Endothelial cell of umbilical vein (primary cell): ENCODE measurements at regions not wholly inside any gene's neighbourhood (a gene's known extent, or its start where the extent isn't known, plus 50 kb on each side); places are given as distances from the start of the nearest gene placed in this dataset.

Experiments used
- BruUV-seq: library from RNA; stranded (reverse); fragments of 400-500 nt; replicated peaks from 2 replicates; lab custom pipeline; 2021; lab: Mats Ljungman, UMichigan
- CTCF ChIA-PET: fragments of 300-600, 350-600 bp; sonication (Branson Sonifier 250); formaldehyde crosslinking; loops from one replicate; lab custom pipeline; 2021; ENCODE audit warnings: antibody characterized with exemption, inconsistent platforms; lab: Charles Lee
- POLR2A ChIA-PET: fragments of 300-600, 350-600 bp; sonication (Branson Sonifier 250); formaldehyde crosslinking; loops from one replicate; lab custom pipeline; 2021; ENCODE audit warnings: antibody characterized with exemption, inconsistent platforms; lab: Charles Lee
- DNase-seq: peaks from one replicate; pipeline ENCODE4 v3.0.0-alpha.2; 2011; ENCODE audit warnings: low read depth, low spot score
- FAIRE-seq: peaks from 2 replicates; lab custom pipeline; 2011; peaks lifted over from hg19 to GRCh38; lab: Jason Lieb, UNC
- H2AFZ ChIP-seq: 2 replicates; pipeline ENCODE4 v1.6.0; 2012; ENCODE audit warnings: low read depth, low read length, control low read depth, inconsistent platforms
- H3K27ac ChIP-seq: 2 replicates; pipeline ENCODE4 v1.5.1; 2011; ENCODE audit warnings: low read depth, mild to moderate bottlenecking, control low read depth, low read length, moderate library complexity; ENCODE audit not compliant: insufficient read depth
- H3K27me3 ChIP-seq, 2 experiments: 2 replicates each; pipeline versions ENCODE4 v1.6.0 to v1.6.1; 2011; ENCODE audit warnings: low read length in 2 of 2, mixed read lengths in 1 of 2; ENCODE audit not compliant: control insufficient read depth in 2 of 2, insufficient read depth in 2 of 2
- H3K36me3 ChIP-seq, 2 experiments: 2 replicates in 1 of 2; 3 replicates in 1 of 2; pipeline ENCODE4 v1.5.1; 2011; ENCODE audit warnings: low read length in 2 of 2, mild to moderate bottlenecking in 1 of 2, moderate library complexity in 1 of 2; ENCODE audit not compliant: control insufficient read depth in 2 of 2, insufficient read depth in 2 of 2; ENCODE audit errors: extremely low read depth in 1 of 2
- H3K4me1 ChIP-seq: 3 replicates; pipeline ENCODE4 v1.5.1; 2011; ENCODE audit warnings: mild to moderate bottlenecking, low read length; ENCODE audit not compliant: control insufficient read depth, insufficient read depth; ENCODE audit errors: extremely low read depth
- H3K4me2 ChIP-seq: 2 replicates; pipeline ENCODE4 v1.6.1; 2011; ENCODE audit warnings: low read length, control low read depth, mixed read lengths; ENCODE audit not compliant: insufficient read depth
- H3K4me3 ChIP-seq, 3 experiments: fragments of 200-600 bp in 1 of 3; sonication (generic), shearing (Covaris generic) in 1 of 3; replicated peaks in 1 of 3; 2 replicates each; pipeline ENCODE4 v1.5.1; 2011 to 2016; ENCODE audit warnings: control low read depth in 3 of 3, low read length in 3 of 3, mild to moderate bottlenecking in 2 of 3, inconsistent platforms in 1 of 3, low read depth in 1 of 3, moderate library complexity in 1 of 3; ENCODE audit not compliant: insufficient read depth in 1 of 3
- H3K79me2 ChIP-seq: 2 replicates; pipeline ENCODE4 v1.6.0; 2012; ENCODE audit warnings: low read length, inconsistent platforms; ENCODE audit not compliant: control insufficient read depth, insufficient read depth
- H3K9ac ChIP-seq: replicated peaks from 2 replicates; pipeline ENCODE3; 2011; ENCODE audit warnings: low read length, control low read depth; ENCODE audit not compliant: insufficient read depth; ENCODE audit errors: extremely low read depth
- H3K9me1 ChIP-seq: replicated peaks from 3 replicates; pipeline ENCODE4 v1.6.0; 2011; ENCODE audit warnings: mild to moderate bottlenecking, low read length; ENCODE audit not compliant: control insufficient read depth, insufficient read depth; ENCODE audit errors: extremely low read depth
- H3K9me3 ChIP-seq: replicated peaks from 2 replicates; pipeline ENCODE4 v1.5.1; 2012; ENCODE audit warnings: low read length, inconsistent platforms; ENCODE audit not compliant: control insufficient read depth, insufficient read depth
- H4K20me1 ChIP-seq: replicated peaks from 2 replicates; pipeline ENCODE3; 2011; ENCODE audit warnings: mild to moderate bottlenecking, low read length; ENCODE audit not compliant: control insufficient read depth, insufficient read depth; ENCODE audit errors: extremely low read depth
- EZH2 ChIP-seq: IDR thresholded peaks from 2 replicates; pipeline ENCODE4 v1.6.1; 2012; ENCODE audit warnings: borderline replicate concordance, low read depth, mild to moderate bottlenecking, moderate library complexity, low read length, inconsistent platforms; ENCODE audit not compliant: severe bottlenecking
- FOS ChIP-seq: IDR thresholded peaks from 2 replicates; pipeline ENCODE4 v1.6.1; 2011; ENCODE audit warnings: mild to moderate bottlenecking, low read length, moderate library complexity, borderline replicate concordance; ENCODE audit not compliant: insufficient read depth
- GATA2 ChIP-seq: IDR thresholded peaks from 2 replicates; pipeline ENCODE4 v1.7.0; 2011; ENCODE audit warnings: low read depth, mild to moderate bottlenecking, moderate library complexity, mixed read lengths, low read length; ENCODE audit not compliant: insufficient read length, insufficient read depth
- JUN ChIP-seq: IDR thresholded peaks from 2 replicates; pipeline ENCODE4 v1.6.1; 2011; ENCODE audit warnings: borderline replicate concordance, low read depth; ENCODE audit not compliant: insufficient read length, insufficient read depth
- MYC ChIP-seq: IDR thresholded peaks from one replicate; pipeline ENCODE4 v1.6.1; 2011; ENCODE audit warnings: mild to moderate bottlenecking, low read depth, low read length
- POLR2A ChIP-seq: IDR thresholded peaks from 2 replicates; pipeline ENCODE4 v1.6.1; 2012; ENCODE audit warnings: low read depth, mild to moderate bottlenecking, control low read depth, low read length
- POLR2AphosphoS5 ChIP-seq: IDR thresholded peaks from 2 replicates; pipeline ENCODE4 v1.6.1; 2012; ENCODE audit warnings: low read depth, mild to moderate bottlenecking, control low read depth, low read length, moderate library complexity; ENCODE audit not compliant: insufficient read depth
- dilution Hi-C: fragments of 300-500 bp; cut with MboI; formaldehyde crosslinking; loops from one replicate; pipeline ENCODE4 v1.15.0; 2019; ENCODE audit warnings: low sequenced_read_pairs; ENCODE audit not compliant: extremely low pct_ligation_motif_present
- intact Hi-C: fragments of 100-400 bp; cut with micrococcal nuclease; formaldehyde crosslinking; loops from one replicate; pipeline ENCODE4 v1.10.0; 2022
- TF ChIP-seq, protein P1 (sequence below), 2 donors: IDR thresholded peaks; 1 replicate in 1 of 2; 2 replicates in 1 of 2; pipeline ENCODE4 v1.5.1; 2011; ENCODE audit warnings: low read length in 2 of 2, mild to moderate bottlenecking in 2 of 2, moderate library complexity in 2 of 2, control low read depth in 1 of 2, inconsistent platforms in 1 of 2, low read depth in 1 of 2; ENCODE audit not compliant: insufficient read depth in 1 of 2; ENCODE audit errors: extremely low read depth in 1 of 2
- TF ChIP-seq, protein P2 (sequence below): IDR thresholded peaks from 2 replicates; pipeline ENCODE4 v1.6.1; 2011; ENCODE audit not compliant: insufficient read depth, insufficient read length

DNA sequence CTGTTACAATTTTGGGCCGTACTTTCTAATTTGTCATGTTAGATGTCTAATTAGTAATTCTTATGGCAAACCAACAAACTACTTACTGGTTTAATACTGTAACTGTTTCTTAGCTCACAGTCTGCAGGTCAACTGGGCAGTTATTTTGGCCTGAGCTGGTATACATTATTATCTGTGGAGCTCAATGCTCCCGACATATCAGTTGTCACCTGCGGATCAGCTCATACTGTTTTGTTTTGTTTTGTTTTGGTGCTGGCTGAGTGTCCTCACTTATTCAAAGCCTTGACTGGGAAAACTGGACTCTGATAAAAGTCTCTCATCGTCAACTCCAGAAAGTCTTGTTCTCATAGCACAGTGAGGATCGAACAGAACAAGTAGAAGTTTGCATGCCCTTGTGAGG, 1060.6 kb upstream of the CDH8 start:
- Histone ChIP-seq H3K27ac (no peak overlapping the region), H2AFZ (no peak overlapping the region), H3K9ac (no peak overlapping the region), H4K20me1 (no peaks in the 10 kb centered on the region), H3K4me2 (no peak overlapping the region), H3K27me3 (no peaks in the 10 kb centered on the region), H3K4me1 (no peaks in the 10 kb centered on the region), H3K4me3 (no peak overlapping the region), H3K79me2 (no peaks in the 10 kb centered on the region), H3K36me3 (no peaks in the 10 kb centered on the region), H3K9me3 (peaks cover 2% of the 10 kb centered on the region), H3K9me1 (no peaks in the 10 kb centered on the region)
- intact Hi-C loops (no loop called here), dilution Hi-C loops (no loop called here)
- DNase-seq (no peak), FAIRE-seq (no peak)
- POLR2A ChIA-PET, result no interaction called here
- BruUV-seq, result no TSS peak
- CTCF ChIA-PET, result no interaction called here
- TF ChIP-seq, protein P1, sequence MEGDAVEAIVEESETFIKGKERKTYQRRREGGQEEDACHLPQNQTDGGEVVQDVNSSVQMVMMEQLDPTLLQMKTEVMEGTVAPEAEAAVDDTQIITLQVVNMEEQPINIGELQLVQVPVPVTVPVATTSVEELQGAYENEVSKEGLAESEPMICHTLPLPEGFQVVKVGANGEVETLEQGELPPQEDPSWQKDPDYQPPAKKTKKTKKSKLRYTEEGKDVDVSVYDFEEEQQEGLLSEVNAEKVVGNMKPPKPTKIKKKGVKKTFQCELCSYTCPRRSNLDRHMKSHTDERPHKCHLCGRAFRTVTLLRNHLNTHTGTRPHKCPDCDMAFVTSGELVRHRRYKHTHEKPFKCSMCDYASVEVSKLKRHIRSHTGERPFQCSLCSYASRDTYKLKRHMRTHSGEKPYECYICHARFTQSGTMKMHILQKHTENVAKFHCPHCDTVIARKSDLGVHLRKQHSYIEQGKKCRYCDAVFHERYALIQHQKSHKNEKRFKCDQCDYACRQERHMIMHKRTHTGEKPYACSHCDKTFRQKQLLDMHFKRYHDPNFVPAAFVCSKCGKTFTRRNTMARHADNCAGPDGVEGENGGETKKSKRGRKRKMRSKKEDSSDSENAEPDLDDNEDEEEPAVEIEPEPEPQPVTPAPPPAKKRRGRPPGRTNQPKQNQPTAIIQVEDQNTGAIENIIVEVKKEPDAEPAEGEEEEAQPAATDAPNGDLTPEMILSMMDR (IDR thresholded peaks at IDR 0.05; ENCODE audit: extremely low read depth in 1 of 2, insufficient read depth in 1 of 2, low read depth in 1 of 2, low read length in 2 of 2), result no peak
- no peak for TF ChIP-seq JUN
- TF ChIP-seq GATA2, result no peak
- no peak for TF ChIP-seq EZH2
- no peak for TF ChIP-seq POLR2AphosphoS5
- TF ChIP-seq POLR2A, result no peak
- TF ChIP-seq MYC, result no peak
- TF ChIP-seq FOS, result no peak
- TF ChIP-seq, protein P2, sequence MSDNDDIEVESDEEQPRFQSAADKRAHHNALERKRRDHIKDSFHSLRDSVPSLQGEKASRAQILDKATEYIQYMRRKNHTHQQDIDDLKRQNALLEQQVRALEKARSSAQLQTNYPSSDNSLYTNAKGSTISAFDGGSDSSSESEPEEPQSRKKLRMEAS, result no peak
